ENCODE measurements at regions not wholly inside any gene's neighbourhood (a gene's known extent, or its start where the extent isn't known, plus 50 kb on each side); places are given as distances from the start of the nearest gene placed in this dataset.

DNA sequence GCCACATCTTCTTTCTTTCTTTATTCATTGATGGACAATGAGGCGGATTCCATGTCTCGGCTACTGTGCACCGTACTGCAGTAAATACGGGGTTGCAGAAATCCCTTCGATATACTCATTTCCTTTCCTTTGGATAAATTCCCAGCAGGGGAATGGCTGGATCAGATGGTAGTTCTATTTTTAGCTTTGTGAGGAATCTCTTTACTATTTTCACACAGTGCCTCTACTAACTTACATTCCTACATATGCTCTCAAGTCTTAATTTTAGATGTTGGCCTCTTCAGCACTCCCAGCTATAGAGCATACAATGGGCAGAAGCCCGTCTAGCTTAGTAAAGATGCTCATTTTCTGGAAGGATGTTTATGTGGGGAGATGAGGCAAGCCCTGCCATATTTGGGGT, 317.4 kb downstream of the ASMT start:
- Histone ChIP-seq H3K36me3 (replicated peaks in 1 of 2; ENCODE audit: control insufficient read depth in 1 of 2, insufficient read depth in 2 of 2, low read length in 2 of 2) (no peaks in the 10 kb centered on the region), H3K27me3 (ENCODE audit: control insufficient read depth in 1 of 2, insufficient read depth in 2 of 2, low read length in 2 of 2) (no peaks in the 10 kb centered on the region), H2AFZ (ENCODE audit: low read length) (no peak overlapping the region), H3K4me2 (ENCODE audit: low read depth, low read length) (no peak overlapping the region), H3K4me3 (replicated peaks in 1 of 3; ENCODE audit: insufficient read depth in 1 of 3, low read depth in 2 of 3, low read length in 3 of 3) (no peak overlapping the region), H3K79me2 (ENCODE audit: insufficient read depth, low read length) (no peaks in the 10 kb centered on the region), H4K20me1 (ENCODE audit: insufficient read depth, low read length) (no peaks in the 10 kb centered on the region), H3K27ac (ENCODE audit: extremely low read length, insufficient read depth, low read length) (no peak overlapping the region), H3K4me1 (ENCODE audit: insufficient read depth, low read length) (no peaks in the 10 kb centered on the region), H3K9me3 (ENCODE audit: low read length) (no peaks in the 10 kb centered on the region), H3K9ac (ENCODE audit: insufficient read depth, low read depth, low read length) (no peak overlapping the region)
- intact Hi-C loops (cut with micrococcal nuclease; ENCODE audit: unreplicated experiment) (no loop called here), in situ Hi-C loops (cut with HindIII; ENCODE audit: extremely low pct_ligation_motif_present, low pct_unique_long_range_greater_than_20kb) (no loop called here)
- DNase-seq (ENCODE audit: low spot score) (no peak), FAIRE-seq (no peak), ATAC-seq (no peak)
- BruUV-seq (replicated peaks), result no TSS peak
- WGBS (ENCODE audit: low lambda C conversion rate), result 75% methylated on average over 6 of the region's 6 CpGs
- CTCF ChIA-PET (ENCODE audit: low intra/inter-chr PET ratio, low total read pairs), result no interaction called here
- TF ChIP-seq SOX5 (CRISPR knock-in tag; IDR thresholded peaks at IDR 0.05; ENCODE audit: borderline replicate concordance) (no peak), SMC3 (IDR thresholded peaks at IDR 0.05; ENCODE audit: low read length) (no peak), ZBTB4 (CRISPR knock-in tag; IDR thresholded peaks at IDR 0.05; ENCODE audit: borderline replicate concordance) (no peak), MEF2D (CRISPR knock-in tag; IDR thresholded peaks at IDR 0.05) (no peak), ATF6 (CRISPR knock-in tag; conservative IDR thresholded peaks at IDR 0.05) (no peak), NR2F1 (CRISPR knock-in tag; IDR thresholded peaks at IDR 0.05) (no peak), MIXL1 (CRISPR knock-in tag; IDR thresholded peaks at IDR 0.05) (no peak), TBL1XR1 (IDR thresholded peaks at IDR 0.05; ENCODE audit: borderline replicate concordance, low read length, partially characterized antibody) (no peak)
- TF ChIP-seq, protein P1, sequence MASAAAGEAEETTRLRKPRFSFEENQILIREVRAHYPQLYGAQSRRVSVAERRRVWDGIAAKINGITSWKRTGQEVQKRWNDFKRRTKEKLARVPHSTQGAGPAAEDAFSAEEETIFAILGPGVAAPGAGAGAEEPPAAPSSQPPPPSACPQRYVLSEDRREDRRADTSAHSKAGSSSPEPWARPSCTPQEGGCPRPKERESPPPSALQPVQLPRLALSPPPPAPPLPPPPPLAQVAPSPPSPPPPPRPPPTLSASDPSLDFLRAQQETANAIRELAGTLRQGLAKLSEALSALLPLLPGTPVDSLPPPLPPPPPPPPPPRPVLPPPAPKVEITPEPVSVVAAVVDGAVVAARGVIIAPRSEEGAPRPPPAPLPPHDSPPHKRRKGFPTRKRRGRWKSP (CRISPR knock-in tag; IDR thresholded peaks at IDR 0.05), result no peak
- POLR2A ChIA-PET, result no interaction called here

All from HepG2 (cell line).